H1 (cell line): ENCODE measurements at regions not wholly inside any gene's neighbourhood (a gene's known extent, or its start where the extent isn't known, plus 50 kb on each side); places are given as distances from the start of the nearest gene placed in this dataset.

Experiments used
- CTCF ChIA-PET: fragments of 300-600 bp; sonication (Branson Sonifier 250); formaldehyde crosslinking; loops from one replicate; lab custom pipeline; 2021; ENCODE audit not compliant: partially characterized antibody; lab: Charles Lee
- POLR2A ChIA-PET: fragments of 300-600 bp; sonication (Branson Sonifier 250); formaldehyde crosslinking; loops from one replicate; lab custom pipeline; 2021; ENCODE audit warnings: inconsistent platforms; ENCODE audit not compliant: partially characterized antibody; lab: Charles Lee
- DNase-seq, 2 experiments: peaks; one replicate each; pipeline versions ENCODE4 v3.0.0 to v3.0.0-alpha.2; 2010 to 2022; ENCODE audit warnings: low spot score in 2 of 2, low read depth in 1 of 2, mixed read lengths in 1 of 2
- FAIRE-seq: peaks from 2 replicates; lab custom pipeline; 2011; peaks lifted over from hg19 to GRCh38; lab: Jason Lieb, UNC
- H2AFZ ChIP-seq: 2 replicates; pipeline ENCODE4 v1.8.1; 2012; ENCODE audit warnings: low read length, inconsistent platforms
- H2AK5ac ChIP-seq: 2 replicates; pipeline ENCODE4 v1.6.1; 2013; ENCODE audit warnings: low read depth, low read length
- H2BK120ac ChIP-seq: replicated peaks from 2 replicates; pipeline ENCODE3; 2013; ENCODE audit warnings: low read depth, low read length, inconsistent platforms
- H2BK12ac ChIP-seq: 2 replicates; pipeline ENCODE4 v1.6.1; 2013; ENCODE audit warnings: low read depth, low read length
- H2BK15ac ChIP-seq: 2 replicates; pipeline ENCODE4 v1.6.1; 2013; ENCODE audit warnings: low read length
- H2BK20ac ChIP-seq: 2 replicates; pipeline ENCODE4 v1.6.1; 2013; ENCODE audit warnings: low read length
- H2BK5ac ChIP-seq: 2 replicates; pipeline ENCODE4 v1.6.1; 2013; ENCODE audit warnings: low read depth, low read length
- H3K14ac ChIP-seq: 2 replicates; pipeline ENCODE4 v1.6.1; 2013; ENCODE audit warnings: inconsistent platforms; ENCODE audit not compliant: insufficient read length
- H3K18ac ChIP-seq: 2 replicates; pipeline ENCODE4 v1.6.1; 2013; ENCODE audit warnings: low read length; ENCODE audit errors: extremely low read depth
- H3K23ac ChIP-seq: 2 replicates; pipeline ENCODE4 v1.6.1; 2013; ENCODE audit warnings: inconsistent platforms; ENCODE audit not compliant: insufficient read length
- H3K23me2 ChIP-seq: 2 replicates; pipeline ENCODE4 v1.6.1; 2013; ENCODE audit warnings: low read depth, low read length
- H3K27ac ChIP-seq: 2 replicates; pipeline ENCODE4 v1.6.1; 2011; ENCODE audit warnings: low read depth, low read length, inconsistent platforms
- H3K27me3 ChIP-seq, 4 experiments: replicated peaks in 1 of 4; 1 replicate in 1 of 4; 2 replicates in 3 of 4; pipeline versions ENCODE4 v1.6.1 to v1.8.1; 2011 to 2013; ENCODE audit warnings: low read length in 3 of 4, mild to moderate bottlenecking in 3 of 4, inconsistent platforms in 2 of 4, mixed read lengths in 2 of 4, moderate library complexity in 1 of 4; ENCODE audit not compliant: control insufficient read depth in 3 of 4, insufficient read depth in 3 of 4; ENCODE audit errors: extremely low read depth in 1 of 4
- H3K36me3 ChIP-seq, 4 experiments: 2 replicates each; pipeline versions ENCODE4 v1.6.1 to v1.8.1; 2011 to 2013; ENCODE audit warnings: mild to moderate bottlenecking in 4 of 4, low read length in 3 of 4, moderate library complexity in 2 of 4, control low read depth in 1 of 4, inconsistent platforms in 1 of 4; ENCODE audit not compliant: insufficient read depth in 4 of 4, control insufficient read depth in 2 of 4
- H3K4ac ChIP-seq: replicated peaks from 2 replicates; pipeline ENCODE3; 2013; ENCODE audit warnings: low read length, low read depth, mixed read lengths, inconsistent platforms; ENCODE audit not compliant: insufficient read length
- H3K4me1 ChIP-seq, 4 experiments: replicated peaks in 1 of 4; 1 replicate in 1 of 4; 2 replicates in 3 of 4; pipeline versions ENCODE4 v1.6.1 to v1.8.1; 2011 to 2013; ENCODE audit warnings: low read length in 3 of 4, inconsistent platforms in 2 of 4, mixed read lengths in 1 of 4; ENCODE audit not compliant: insufficient read depth in 4 of 4, control insufficient read depth in 3 of 4
- H3K4me2 ChIP-seq, 2 experiments: 2 replicates each; pipeline versions ENCODE4 v1.6.1 to v1.8.1; 2011 to 2013; ENCODE audit warnings: low read depth in 2 of 2, low read length in 2 of 2, control low read depth in 1 of 2, inconsistent platforms in 1 of 2, mild to moderate bottlenecking in 1 of 2; ENCODE audit not compliant: insufficient read depth in 1 of 2
- H3K4me3 ChIP-seq, 4 experiments: fragments of 200-600, 300-600 bp in 1 of 4; sonication (generic), shearing (Covaris generic), sonication (Bioruptor Twin) in 1 of 4; 2 replicates each; pipeline versions ENCODE4 v1.5.1 to v1.8.1; 2011 to 2016; ENCODE audit warnings: low read length in 4 of 4, low read depth in 3 of 4, control low read depth in 2 of 4, inconsistent platforms in 2 of 4, mild to moderate bottlenecking in 2 of 4, mixed read lengths in 1 of 4, moderate library complexity in 1 of 4; ENCODE audit not compliant: insufficient read depth in 2 of 4; ENCODE audit errors: extremely low read depth in 1 of 4
- H3K56ac ChIP-seq: replicated peaks from 2 replicates; pipeline ENCODE3; 2013; ENCODE audit warnings: low read depth, mild to moderate bottlenecking, mixed read lengths, low read length, inconsistent platforms; ENCODE audit not compliant: insufficient read length
- H3K79me1 ChIP-seq: 2 replicates; pipeline ENCODE4 v1.6.1; 2013; ENCODE audit warnings: low read depth, low read length, control low read depth
- H3K79me2 ChIP-seq, 2 experiments: 2 replicates each; pipeline versions ENCODE4 v1.6.1 to v1.8.1; 2012 to 2013; ENCODE audit warnings: low read length in 2 of 2, mild to moderate bottlenecking in 2 of 2, inconsistent platforms in 1 of 2; ENCODE audit not compliant: insufficient read depth in 2 of 2, control insufficient read depth in 1 of 2
- H3K9ac ChIP-seq, 4 experiments: replicated peaks in 1 of 4; 1 replicate in 1 of 4; 2 replicates in 3 of 4; pipeline versions ENCODE4 v1.6.1 to v1.8.1; 2011 to 2013; ENCODE audit warnings: low read depth in 3 of 4, low read length in 3 of 4, control low read depth in 2 of 4, mild to moderate bottlenecking in 2 of 4, moderate library complexity in 2 of 4, inconsistent platforms in 1 of 4; ENCODE audit errors: extremely low read depth in 1 of 4
- H3K9me3 ChIP-seq, 2 experiments: 2 replicates each; pipeline versions ENCODE4 v1.6.1 to v1.8.1; 2012 to 2013; ENCODE audit warnings: mild to moderate bottlenecking in 2 of 2, moderate library complexity in 2 of 2, control low read depth in 1 of 2, inconsistent platforms in 1 of 2, low read depth in 1 of 2, low read length in 1 of 2, mixed read lengths in 1 of 2; ENCODE audit not compliant: insufficient read depth in 2 of 2
- H4K20me1 ChIP-seq, 2 experiments: replicated peaks in 1 of 2; 2 replicates each; pipeline versions ENCODE3 to v1.8.1; 2011 to 2013; ENCODE audit warnings: inconsistent platforms in 2 of 2, low read length in 2 of 2, mild to moderate bottlenecking in 1 of 2; ENCODE audit not compliant: insufficient read depth in 2 of 2, control insufficient read depth in 1 of 2
- H4K5ac ChIP-seq: 2 replicates; pipeline ENCODE4 v1.6.1; 2013; ENCODE audit warnings: low read length, low read depth, mixed read lengths, inconsistent platforms; ENCODE audit not compliant: insufficient read length
- H4K8ac ChIP-seq: 2 replicates; pipeline ENCODE4 v1.8.0; 2013; ENCODE audit warnings: mild to moderate bottlenecking, moderate library complexity, low read length, inconsistent platforms; ENCODE audit not compliant: insufficient read depth; ENCODE audit errors: extremely low read depth
- H4K91ac ChIP-seq: replicated peaks from 2 replicates; pipeline ENCODE3; 2013; ENCODE audit warnings: low read length, mixed read lengths, inconsistent platforms; ENCODE audit not compliant: insufficient read length
- BCL11A ChIP-seq, 2 experiments: IDR thresholded peaks; one replicate each; pipeline ENCODE4 v1.6.1; 2011; ENCODE audit warnings: low read depth in 2 of 2, low read length in 2 of 2, mild to moderate bottlenecking in 2 of 2
- BRCA1 ChIP-seq: IDR thresholded peaks from 2 replicates; pipeline ENCODE4 v1.6.1; 2012; ENCODE audit warnings: low read depth, low read length, improper control_type of control experiment
- CHD2 ChIP-seq: IDR thresholded peaks from 2 replicates; pipeline ENCODE4 v1.6.1; 2012; ENCODE audit warnings: low read length, improper control_type of control experiment
- CREB1 ChIP-seq: IDR thresholded peaks from 2 replicates; pipeline ENCODE4 v1.6.1; 2012; ENCODE audit warnings: inconsistent platforms
- EGR1 ChIP-seq: IDR thresholded peaks from 2 replicates; pipeline ENCODE4 v1.6.1; 2011; ENCODE audit warnings: low read depth, low read length, borderline replicate concordance
- EZH2 ChIP-seq: fragments of 200-600 bp; sonication (generic); IDR thresholded peaks from 2 replicates; pipeline ENCODE4 v1.7.1; 2012; ENCODE audit warnings: low read depth, mild to moderate bottlenecking, moderate library complexity, low read length, inconsistent platforms; ENCODE audit not compliant: severe bottlenecking
- FOSL1 ChIP-seq: IDR thresholded peaks from 2 replicates; pipeline ENCODE4 v1.6.1; 2011; ENCODE audit warnings: mild to moderate bottlenecking, low read depth, low read length, moderate library complexity; ENCODE audit not compliant: insufficient read depth
- HDAC6 ChIP-seq: IDR thresholded peaks from one replicate; pipeline ENCODE4 v1.7.1; 2012; ENCODE audit warnings: low read depth, mild to moderate bottlenecking, inconsistent platforms, low read length, moderate library complexity
- KDM4A ChIP-seq: IDR thresholded peaks from one replicate; pipeline ENCODE4 v1.7.1; 2012; ENCODE audit warnings: low read depth, mild to moderate bottlenecking, moderate library complexity, low read length, inconsistent platforms; ENCODE audit not compliant: severe bottlenecking
- PHF8 ChIP-seq: fragments of 200-600 bp; sonication (generic); conservative IDR thresholded peaks from 2 replicates; pipeline ENCODE4 v1.7.1; 2012; ENCODE audit warnings: low read depth, mild to moderate bottlenecking, inconsistent platforms, low read length, moderate library complexity
- SP4 ChIP-seq: IDR thresholded peaks from 2 replicates; pipeline ENCODE4 v1.6.1; 2012; ENCODE audit warnings: low read length, inconsistent platforms
- ZNF274 ChIP-seq: IDR thresholded peaks from 2 replicates; pipeline ENCODE4 v1.7.0; 2012; ENCODE audit warnings: low read length, borderline replicate concordance; ENCODE audit errors: extremely low read depth
- TF ChIP-seq, protein P1 (sequence below): IDR thresholded peaks from 2 replicates; pipeline ENCODE4 v1.6.1; 2012; ENCODE audit warnings: inconsistent platforms

DNA sequence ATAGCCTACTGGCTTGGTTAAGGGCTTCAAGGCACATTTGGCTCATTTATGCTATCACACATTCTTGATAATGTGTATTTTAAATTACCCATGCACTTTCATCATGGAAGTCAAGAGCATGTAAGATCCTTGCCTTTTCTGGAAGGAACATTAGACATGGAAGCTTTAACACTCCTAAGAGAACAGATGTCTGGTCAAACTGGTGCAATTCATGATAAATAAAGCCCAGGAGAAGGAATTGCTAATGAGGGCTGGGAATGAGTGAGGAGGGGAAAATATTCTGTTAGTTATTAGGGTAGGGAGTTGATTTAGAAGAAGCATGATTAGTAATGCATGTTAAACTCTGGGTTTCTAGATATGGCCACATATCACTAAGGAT lies 688.6 kb upstream of the CITED2 start:
- FAIRE-seq = no peak

More for the DNA sequence above, 688.6 kb upstream of the CITED2 start:
- Histone ChIP-seq H3K18ac (no peak overlapping the region), H3K14ac (no peak overlapping the region), H3K79me2 (no peaks in the 10 kb centered on the region), H3K4me1 (no peaks in the 10 kb centered on the region), H2BK12ac (no peak overlapping the region), H3K56ac (no peak overlapping the region), H2AK5ac (no peak overlapping the region), H3K9ac (no peak overlapping the region), H4K8ac (no peak overlapping the region), H4K20me1 (no peaks in the 10 kb centered on the region), H3K4ac (no peak overlapping the region), H2BK15ac (no peak overlapping the region), H2BK20ac (no peak overlapping the region), H4K91ac (no peak overlapping the region), H3K23ac (no peak overlapping the region), H3K4me3 (no peak overlapping the region), H3K9me3 (peaks cover 0 to 2% of the 10 kb centered on the region in 2 experiments; a peak in 1 of 4 replicates), H3K4me2 (no peak overlapping the region), H3K36me3 (no peaks in the 10 kb centered on the region), H4K5ac (no peak overlapping the region), H3K23me2 (no peaks in the 10 kb centered on the region), H3K27ac (no peak overlapping the region), H3K79me1 (no peaks in the 10 kb centered on the region), H2BK120ac (no peak overlapping the region), H3K27me3 (no peaks in the 10 kb centered on the region), H2BK5ac (no peak overlapping the region), H2AFZ (no peak overlapping the region)
- ChIA-PET CTCF (no interaction called here), POLR2A (no interaction called here)
- DNase-seq = no peak
- no peak for TF ChIP-seq BCL11A (IDR thresholded peaks at IDR 0.05; ENCODE audit: low read depth in 2 of 2, low read length in 2 of 2)
- TF ChIP-seq HDAC6 = no peak
- no peak for TF ChIP-seq ZNF274
- no peak for TF ChIP-seq KDM4A
- TF ChIP-seq, protein P1, sequence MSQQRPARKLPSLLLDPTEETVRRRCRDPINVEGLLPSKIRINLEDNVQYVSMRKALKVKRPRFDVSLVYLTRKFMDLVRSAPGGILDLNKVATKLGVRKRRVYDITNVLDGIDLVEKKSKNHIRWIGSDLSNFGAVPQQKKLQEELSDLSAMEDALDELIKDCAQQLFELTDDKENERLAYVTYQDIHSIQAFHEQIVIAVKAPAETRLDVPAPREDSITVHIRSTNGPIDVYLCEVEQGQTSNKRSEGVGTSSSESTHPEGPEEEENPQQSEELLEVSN = no peak
- no peak for TF ChIP-seq SP4
- TF ChIP-seq CHD2 = no peak
- TF ChIP-seq CREB1 = no peak
- TF ChIP-seq EZH2 = no peak
- TF ChIP-seq BRCA1 = no peak
- no peak for TF ChIP-seq PHF8
- TF ChIP-seq FOSL1 = no peak
- TF ChIP-seq EGR1 = no peak
